OCI-LY1 (cell line): ENCODE measurements at regions not wholly inside any gene's neighbourhood (a gene's known extent, or its start where the extent isn't known, plus 50 kb on each side); places are given as distances from the start of the nearest gene placed in this dataset.

Source experiments
- CTCF ChIP-seq: fragments of 200-600 bp; sonication (generic), shearing (Covaris generic); IDR thresholded peaks from 2 replicates; pipeline ENCODE4 v1.5.1; 2017; ENCODE audit warnings: mild to moderate bottlenecking, antibody characterized with exemption, low read length, moderate library complexity, mixed read lengths
- EZH2 ChIP-seq: fragments of 200-600 bp; sonication (generic), shearing (Covaris generic); IDR thresholded peaks from 2 replicates; pipeline ENCODE4 v1.8.0; 2017; ENCODE audit warnings: borderline replicate concordance, mixed run types, mild to moderate bottlenecking, antibody characterized with exemption, low read length, moderate library complexity, mixed read lengths

DNA sequence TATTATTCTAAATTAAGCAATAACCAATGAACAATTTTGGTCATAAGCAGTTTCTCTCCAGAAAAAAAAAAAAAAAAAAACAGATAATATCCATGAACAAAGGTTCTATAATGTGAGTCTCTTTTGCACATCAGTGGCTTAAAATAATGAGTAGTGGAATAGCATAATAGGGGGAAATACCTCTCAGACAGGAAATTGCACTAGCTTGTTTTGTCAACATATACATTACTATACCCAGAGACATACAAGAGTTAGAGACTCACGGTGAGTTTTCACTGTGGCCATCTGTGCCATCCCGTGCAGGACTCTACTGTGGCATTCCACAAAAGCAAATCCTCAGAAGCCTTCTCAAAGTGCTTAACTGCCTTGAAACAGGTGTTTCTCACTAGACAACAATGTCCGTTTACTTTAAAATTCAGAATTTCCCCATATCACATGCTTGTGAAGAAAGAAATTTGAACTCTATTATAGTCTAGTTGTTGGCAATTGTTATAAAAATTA, 697.9 kb downstream of the USP25 start:
- TF ChIP-seq CTCF (no peak), EZH2 (no peak)
